Adrenal gland (tissue), 9 donors: ENCODE measurements at regions not wholly inside any gene's neighbourhood (a gene's known extent, or its start where the extent isn't known, plus 50 kb on each side); places are given as distances from the start of the nearest gene placed in this dataset.

ENCODE experiments used
- DNase-seq, 7 donors: peaks; one replicate each; pipeline ENCODE4 v3.0.0-alpha.2; 2019 to 2020
- H3K27ac ChIP-seq, 5 donors: fragments of 200-600 bp; sonication (generic) in 4 of 5; 1 replicate in 3 of 5; 2 replicates in 2 of 5; pipeline versions ENCODE4 v1.5.1 to v1.8.0; 2016 to 2020; ENCODE audit warnings: mild to moderate bottlenecking in 1 of 5
- H3K27me3 ChIP-seq: fragments of 200-600 bp; 2 replicates; pipeline ENCODE4 v1.8.0; 2021
- H3K36me3 ChIP-seq, 2 donors: fragments of 200-600 bp; replicated peaks in 1 of 2; 1 replicate in 1 of 2; 2 replicates in 1 of 2; pipeline versions ENCODE4 v1.5.1 to v1.8.0; 2018 to 2022
- H3K4me1 ChIP-seq, 2 donors: fragments of 200-600 bp; replicated peaks in 1 of 2; 1 replicate in 1 of 2; 2 replicates in 1 of 2; pipeline versions ENCODE4 v1.5.1 to v1.8.0; 2018 to 2021
- H3K4me3 ChIP-seq, 4 donors: fragments of 200-600 bp; sonication (generic) in 3 of 4; one replicate each; pipeline ENCODE4 v1.5.1; 2016 to 2018
- H3K9me3 ChIP-seq, 3 donors: fragments of 200-600 bp; sonication (generic) in 1 of 3; replicated peaks in 1 of 3; 1 replicate in 2 of 3; 2 replicates in 1 of 3; pipeline versions ENCODE4 v1.5.1 to v1.8.0; 2016 to 2021
- POLR2A ChIP-seq, 2 donors: fragments of 450-650 bp; IDR thresholded peaks; one replicate each; pipeline ENCODE4 v1.6.1; 2017; ENCODE audit warnings: antibody characterized with exemption in 2 of 2, mild to moderate bottlenecking in 2 of 2, moderate library complexity in 1 of 2
- WGBS, 4 donors: extraction: QIAGEN DNeasy Blood & Tissue Kit in 2 of 4; methylation state at CpG; one replicate each; pipeline versions ENCODE4 v1.1.5 to v1.1.7; 2013 to 2017; 5-methylcytosine and 5-hydroxymethylcytosine counted together
- intact Hi-C, 2 donors: fragments of 100-400 bp; cut with DNase I; formaldehyde crosslinking; loops; one replicate each; pipeline versions ENCODE4 v1.14.1 to v1.15.0; 2022 to 2023
- TF ChIP-seq, protein P1 (sequence below), 6 experiments: fragments of 450-650 bp in 4 of 6; fragments of 200-600 bp in 2 of 6; sonication (generic) in 1 of 6; IDR thresholded peaks; 1 replicate in 5 of 6; 2 replicates in 1 of 6; pipeline versions ENCODE4 v1.5.1 to v1.8.0; 2016 to 2021; ENCODE audit warnings: antibody characterized with exemption in 6 of 6, mild to moderate bottlenecking in 2 of 6, moderate library complexity in 1 of 6
- donor health status: healthy with polysubstance abuse.
- donor health status: Bipolar disorder and iron deficiency.
- donor health status: DM: yes; HTN: yes; CAD: no.
- donor health status: DM: no; HTN: no; CAD: no.
- donor health status: DM: no; HTN: no; CAD: no.

DNA sequence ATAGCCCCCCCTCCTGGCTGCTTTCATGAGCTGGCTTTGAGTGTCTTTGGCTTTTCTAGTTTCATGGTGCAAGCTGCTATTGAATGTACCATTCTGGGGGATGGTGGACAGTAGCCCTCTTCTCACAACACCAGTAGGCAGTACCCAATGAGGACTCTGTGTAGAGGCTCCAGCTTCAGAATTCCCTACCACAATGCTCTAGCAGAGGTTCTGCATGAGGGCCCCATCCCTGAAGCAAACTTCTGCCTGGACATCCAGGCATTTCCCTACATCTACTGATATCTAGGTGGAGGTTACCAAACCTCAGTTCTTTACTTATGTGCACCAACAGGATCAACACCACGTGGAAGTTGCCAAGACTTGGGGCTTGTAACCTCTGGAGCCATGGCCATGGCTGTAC lies 1742.9 kb downstream of the SI start:
- 47 to 71% (median 54%) methylated on average over 1 of the region's 1 CpG; no CpG with 5 or more reads in 1 of the 4 donors for WGBS, 4 donors
- H3K4me3 ChIP-seq: no peak overlapping the region

DNA sequence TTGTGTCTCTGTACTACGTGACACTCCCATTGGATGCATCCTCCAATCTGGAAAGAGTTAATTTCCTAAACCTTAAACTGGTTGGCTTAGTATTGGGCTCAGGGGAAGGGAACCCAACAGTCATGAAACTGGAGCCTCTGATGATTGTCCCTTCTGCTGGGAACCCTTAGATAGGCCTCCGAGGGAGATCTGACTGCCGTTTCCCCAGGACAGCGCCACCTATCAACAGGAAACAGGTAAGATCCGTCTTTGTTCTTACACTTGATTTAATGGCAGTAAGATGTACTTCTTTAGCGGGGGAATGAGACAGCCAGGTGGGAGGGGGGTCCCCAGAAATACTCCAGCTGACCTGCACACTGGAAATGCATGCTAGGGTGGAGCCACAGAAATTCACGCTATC lies 1749.6 kb downstream of the SI start:
- TF ChIP-seq, protein P1, sequence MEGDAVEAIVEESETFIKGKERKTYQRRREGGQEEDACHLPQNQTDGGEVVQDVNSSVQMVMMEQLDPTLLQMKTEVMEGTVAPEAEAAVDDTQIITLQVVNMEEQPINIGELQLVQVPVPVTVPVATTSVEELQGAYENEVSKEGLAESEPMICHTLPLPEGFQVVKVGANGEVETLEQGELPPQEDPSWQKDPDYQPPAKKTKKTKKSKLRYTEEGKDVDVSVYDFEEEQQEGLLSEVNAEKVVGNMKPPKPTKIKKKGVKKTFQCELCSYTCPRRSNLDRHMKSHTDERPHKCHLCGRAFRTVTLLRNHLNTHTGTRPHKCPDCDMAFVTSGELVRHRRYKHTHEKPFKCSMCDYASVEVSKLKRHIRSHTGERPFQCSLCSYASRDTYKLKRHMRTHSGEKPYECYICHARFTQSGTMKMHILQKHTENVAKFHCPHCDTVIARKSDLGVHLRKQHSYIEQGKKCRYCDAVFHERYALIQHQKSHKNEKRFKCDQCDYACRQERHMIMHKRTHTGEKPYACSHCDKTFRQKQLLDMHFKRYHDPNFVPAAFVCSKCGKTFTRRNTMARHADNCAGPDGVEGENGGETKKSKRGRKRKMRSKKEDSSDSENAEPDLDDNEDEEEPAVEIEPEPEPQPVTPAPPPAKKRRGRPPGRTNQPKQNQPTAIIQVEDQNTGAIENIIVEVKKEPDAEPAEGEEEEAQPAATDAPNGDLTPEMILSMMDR (IDR thresholded peaks at IDR 0.05): no peak
- TF ChIP-seq POLR2A (IDR thresholded peaks at IDR 0.05): no peak
- 67 to 78% (median 72%) methylated on average over 7 of the region's 7 CpGs for WGBS, 4 donors
- DNase-seq: no peak
- Histone ChIP-seq H3K27me3 (no peaks in the 10 kb centered on the region), H3K27ac (no peak overlapping the region), H3K9me3 (no peaks in the 10 kb centered on the region), H3K4me1 (no peaks in the 10 kb centered on the region), H3K4me3 (no peak overlapping the region), H3K36me3 (no peaks in the 10 kb centered on the region)
- intact Hi-C loops: no loop called here

More for the DNA sequence above, 1742.9 kb downstream of the SI start:
- Histone ChIP-seq H3K4me1 (no peaks in the 10 kb centered on the region), H3K27me3 (no peaks in the 10 kb centered on the region), H3K27ac (no peak overlapping the region), H3K9me3 (no peaks in the 10 kb centered on the region), H3K36me3 (no peaks in the 10 kb centered on the region)
- TF ChIP-seq POLR2A (IDR thresholded peaks at IDR 0.05): no peak
- no peak for DNase-seq
- intact Hi-C loops: no loop called here

DNA sequence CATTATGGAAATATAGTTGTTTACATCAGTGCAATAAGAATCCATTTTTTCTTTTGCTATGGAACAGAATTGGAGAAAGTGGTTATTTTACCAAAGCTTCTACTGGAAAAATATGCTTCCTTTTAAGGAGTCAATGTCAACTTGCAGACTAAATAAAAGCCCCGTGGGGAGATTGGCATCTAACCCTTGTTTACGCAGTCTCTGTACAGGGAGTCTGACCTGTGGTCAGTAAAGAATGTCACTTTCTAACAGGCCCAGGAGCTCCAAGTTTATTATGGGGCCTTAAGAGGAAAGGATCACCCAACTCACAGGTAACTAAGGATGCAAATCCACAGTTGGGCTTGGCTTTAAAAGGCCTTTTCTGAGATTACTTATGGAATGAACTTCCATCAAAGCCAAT lies 1751.2 kb downstream of the SI start:
- Histone ChIP-seq H3K9me3 (no peaks in the 10 kb centered on the region), H3K27ac (no peak overlapping the region), H3K4me1 (no peaks in the 10 kb centered on the region), H3K36me3 (no peaks in the 10 kb centered on the region), H3K4me3 (no peak overlapping the region), H3K27me3 (no peaks in the 10 kb centered on the region)
- intact Hi-C loops: no loop called here
- DNase-seq: no peak
- 59 to 78% (median 60%) methylated on average over 2 of the region's 2 CpGs for WGBS, 4 donors
- TF ChIP-seq POLR2A (IDR thresholded peaks at IDR 0.05): no peak
- TF ChIP-seq, protein P1 (IDR thresholded peaks at IDR 0.05): no peak

DNA sequence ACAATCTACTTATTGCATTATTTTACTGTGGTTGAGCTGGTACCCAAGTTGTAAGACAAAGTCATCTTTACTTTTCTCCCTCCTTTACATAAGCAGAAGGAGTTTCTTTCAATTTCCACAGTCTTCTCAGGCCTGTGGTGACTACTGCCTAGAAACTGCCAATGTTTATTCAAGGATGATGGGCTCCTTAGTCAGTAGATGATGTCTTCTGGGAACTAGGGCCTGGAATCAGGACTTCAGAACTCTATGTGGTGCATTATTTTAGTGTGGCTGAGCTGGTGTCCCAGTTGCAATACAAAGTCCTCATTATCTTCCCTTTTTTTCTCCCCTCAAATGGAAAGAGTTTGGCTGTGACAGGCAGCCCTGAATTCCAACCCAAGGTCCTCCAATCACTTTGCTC lies 1762.5 kb downstream of the SI start:
- no peaks in the 10 kb centered on the region for H3K27me3 ChIP-seq
- H3K27ac ChIP-seq: no peak overlapping the region
- no peak for DNase-seq
- no peak for TF ChIP-seq POLR2A (IDR thresholded peaks at IDR 0.05)
- TF ChIP-seq, protein P1 (IDR thresholded peaks at IDR 0.05): no peak
- H3K4me3 ChIP-seq: no peak overlapping the region
- H3K9me3 ChIP-seq: no peaks in the 10 kb centered on the region
- H3K36me3 ChIP-seq: no peaks in the 10 kb centered on the region
- intact Hi-C loops: no loop called here
- H3K4me1 ChIP-seq: no peaks in the 10 kb centered on the region

DNA sequence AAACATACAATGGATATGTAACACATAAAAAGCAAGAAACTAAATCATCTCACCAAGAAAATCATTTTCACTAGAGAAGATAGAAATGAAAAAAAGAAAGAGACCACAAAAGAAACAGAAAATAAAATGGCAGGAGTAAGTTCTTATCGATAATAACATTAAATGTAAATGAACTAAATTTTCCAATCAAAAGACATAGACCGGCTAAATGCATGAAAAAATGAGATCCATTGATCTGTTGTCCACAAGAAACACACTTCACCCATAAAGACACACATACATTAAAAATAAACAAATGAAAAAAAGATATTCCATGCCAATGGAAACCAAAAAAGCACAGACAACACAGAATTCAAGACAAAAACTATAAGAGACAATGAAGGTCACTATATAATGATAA lies 1771.9 kb downstream of the SI start:
- H3K4me1 ChIP-seq: no peaks in the 10 kb centered on the region
- no peak overlapping the region for H3K27ac ChIP-seq
- DNase-seq: no peak
- intact Hi-C loops: no loop called here
- H3K4me3 ChIP-seq: no peak overlapping the region
- peaks cover 0 to 9% (median 6%) of the 10 kb centered on the region in 3 donors for H3K9me3 ChIP-seq
- H3K36me3 ChIP-seq: no peaks in the 10 kb centered on the region
- no peaks in the 10 kb centered on the region for H3K27me3 ChIP-seq
- TF ChIP-seq POLR2A (IDR thresholded peaks at IDR 0.05): no peak
- TF ChIP-seq, protein P1 (IDR thresholded peaks at IDR 0.05): no peak
- 92 to 96% (median 95%) methylated on average over 2 of the region's 2 CpGs for WGBS, 4 donors
